ENCODE measurements at regions not wholly inside any gene's neighbourhood (a gene's known extent, or its start where the extent isn't known, plus 50 kb on each side); places are given as distances from the start of the nearest gene placed in this dataset.

- FAIRE-seq (no peak), DNase-seq (ENCODE audit: insufficient read length, low spot score) (no peak)
These were observed 93.9 kb downstream of the HAPSTR1 start for GRCh38 chr16:9185381-9185780.

GRCh38 chr16:9186061-9186460 is 94.6 kb downstream of the HAPSTR1 start:
- FAIRE-seq = no peak

GRCh38 chr16:9188721-9189120 is 97.3 kb downstream of the HAPSTR1 start:
- FAIRE-seq = no peak
- no peak for DNase-seq (ENCODE audit: insufficient read length, low spot score)

More at GRCh38 chr16:9186061-9186460, 94.6 kb downstream of the HAPSTR1 start:
- DNase-seq (ENCODE audit: insufficient read length, low spot score) = no peak

- peak; percentile 86 for FAIRE-seq
- no peak for DNase-seq (ENCODE audit: insufficient read length, low spot score)
These were observed 99.9 kb downstream of the HAPSTR1 start for GRCh38 chr16:9191274-9191850.

GRCh38 chr16:9192746-9193145 is 101.3 kb downstream of the HAPSTR1 start:
- FAIRE-seq (no peak), DNase-seq (ENCODE audit: insufficient read length, low spot score) (no peak)

- DNase-seq (ENCODE audit: insufficient read length, low spot score) (no peak), FAIRE-seq (no peak)
These were observed 103.8 kb downstream of the HAPSTR1 start for GRCh38 chr16:9195287-9195686.

GRCh38 chr16:9197957-9198661 is 106.7 kb downstream of the HAPSTR1 start:
- FAIRE-seq (no peak), DNase-seq (ENCODE audit: insufficient read length, low spot score) (no peak)

- no peak for DNase-seq (ENCODE audit: insufficient read length, low spot score)
These were observed 107.9 kb downstream of the HAPSTR1 start for GRCh38 chr16:9199311-9199710.

GRCh38 chr16:9199751-9200150 is 108.3 kb downstream of the HAPSTR1 start:
- DNase-seq (ENCODE audit: insufficient read length, low spot score) (no peak), FAIRE-seq (no peak)

More at GRCh38 chr16:9199311-9199710, 107.9 kb downstream of the HAPSTR1 start:
- no peak for FAIRE-seq

- no peak for DNase-seq (ENCODE audit: insufficient read length, low spot score)
- no peak for FAIRE-seq
These were observed 112.5 kb downstream of the HAPSTR1 start for GRCh38 chr16:9203956-9204355.

- no peak for FAIRE-seq
- DNase-seq (ENCODE audit: insufficient read length, low spot score) = no peak
These were observed 114.2 kb downstream of the HAPSTR1 start for GRCh38 chr16:9205661-9206060.

- DNase-seq (ENCODE audit: insufficient read length, low spot score) (no peak), FAIRE-seq (no peak)
These were observed 114.7 kb downstream of the HAPSTR1 start for GRCh38 chr16:9206156-9206555.

GRCh38 chr16:9212621-9213020 is 121.2 kb downstream of the HAPSTR1 start:
- FAIRE-seq (no peak), DNase-seq (ENCODE audit: insufficient read length, low spot score) (no peak)

GRCh38 chr16:9219813-9220212 is 128.4 kb downstream of the HAPSTR1 start:
- no peak for DNase-seq (ENCODE audit: insufficient read length, low spot score)
- FAIRE-seq = no peak

GRCh38 chr16:9225527-9226316 is 134.3 kb downstream of the HAPSTR1 start:
- DNase-seq (ENCODE audit: insufficient read length, low spot score) (no peak), FAIRE-seq (no peak)

- DNase-seq (ENCODE audit: insufficient read length, low spot score) (no peak), FAIRE-seq (no peak)
These were observed 135.5 kb downstream of the HAPSTR1 start for GRCh38 chr16:9226924-9227323.

GRCh38 chr16:9231039-9231438 is 139.6 kb downstream of the HAPSTR1 start:
- FAIRE-seq (no peak), DNase-seq (ENCODE audit: insufficient read length, low spot score) (no peak)

- no peak for FAIRE-seq
These were observed 140.8 kb downstream of the HAPSTR1 start for GRCh38 chr16:9232102-9232770.

GRCh38 chr16:9235867-9236266 is 144.4 kb downstream of the HAPSTR1 start:
- FAIRE-seq (no peak), DNase-seq (ENCODE audit: insufficient read length, low spot score) (no peak)

More at GRCh38 chr16:9232102-9232770, 140.8 kb downstream of the HAPSTR1 start:
- DNase-seq (ENCODE audit: insufficient read length, low spot score) = no peak

- FAIRE-seq (no peak), DNase-seq (ENCODE audit: insufficient read length, low spot score) (no peak)
These were observed 144.9 kb downstream of the HAPSTR1 start for GRCh38 chr16:9236319-9236718.

GRCh38 chr16:9238346-9238745 is 146.9 kb downstream of the HAPSTR1 start:
- DNase-seq (ENCODE audit: insufficient read length, low spot score) = no peak
- FAIRE-seq = no peak
